HG03095 (cell line): ENCODE measurements at regions not wholly inside any gene's neighbourhood (a gene's known extent, or its start where the extent isn't known, plus 50 kb on each side); places are given as distances from the start of the nearest gene placed in this dataset.
A peak's percentile ranks its signal among the peaks of the same experiment; 100 is the strongest.
"Not testable (repeated sequence)": the region's sequence is repeated elsewhere in the genome, so short reads cannot be mapped to it uniquely, and the experiment has no call there.

Source experiments
- ATAC-seq: cut with Tn5 transposase; IDR thresholded peaks from one replicate; pipeline ENCODE4 v1.9.1; 2021; ENCODE audit warnings: moderate library complexity; ENCODE audit not compliant: unreplicated experiment

- not testable (repeated sequence) for ATAC-seq
These were observed 116.6 kb downstream of the SYT15B start for GRCh38 chr10:47646686-47647273.

- not testable (repeated sequence) for ATAC-seq
These were observed 103.5 kb upstream of the AGAP9 start for GRCh38 chr10:47626975-47627374.

DNA sequence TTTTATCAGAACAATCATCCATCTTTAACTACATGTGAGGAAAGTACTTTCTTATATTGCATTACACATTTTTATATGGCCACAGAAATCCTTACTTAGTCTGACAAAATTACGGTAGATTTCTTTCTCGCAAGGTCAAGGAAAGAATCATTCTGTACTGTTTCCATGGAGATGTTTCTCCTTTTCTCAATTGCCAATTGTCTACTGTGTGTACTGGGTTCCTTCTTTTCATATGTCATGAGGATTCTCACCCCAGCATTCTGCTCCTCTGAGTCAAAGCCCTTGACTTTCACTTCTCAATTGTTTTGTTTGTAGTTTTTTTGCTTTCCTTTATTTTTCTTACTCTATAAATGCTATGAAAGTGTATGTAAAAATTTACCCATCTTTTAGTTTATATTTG lies 99.3 kb upstream of the AGAP9 start:
- not testable (repeated sequence) for ATAC-seq

DNA sequence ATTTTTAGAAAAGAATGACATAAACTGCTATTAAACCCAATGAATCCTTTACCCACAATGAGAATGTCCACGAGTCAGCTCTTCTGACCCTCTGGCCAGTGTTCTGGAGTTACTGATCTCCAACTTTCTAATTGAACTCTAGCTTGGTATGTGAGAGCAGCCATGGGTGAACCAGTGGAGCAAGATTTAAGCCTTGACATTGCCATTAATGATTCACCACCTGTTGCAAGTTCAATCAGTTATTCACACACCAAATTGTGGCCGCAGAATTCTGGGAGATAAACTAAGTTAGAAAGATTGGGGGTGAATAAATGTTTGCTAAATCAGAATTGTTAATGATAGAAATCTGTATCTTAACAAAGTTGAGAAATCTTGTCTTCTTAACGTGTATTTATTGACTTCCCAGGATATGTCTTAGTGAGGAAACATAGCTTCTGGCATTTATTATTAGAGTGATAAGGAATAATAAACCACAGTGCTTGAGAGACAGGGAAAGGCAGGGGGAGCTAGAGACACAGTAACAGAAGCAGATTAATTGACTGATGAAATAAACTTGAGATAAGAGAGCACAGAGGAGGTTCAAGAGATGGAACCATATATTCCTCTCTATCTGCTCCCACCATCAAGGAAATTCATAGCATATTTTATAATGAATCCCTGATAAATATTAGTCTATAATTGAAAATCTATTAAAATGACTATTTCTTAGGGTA lies 96.0 kb upstream of the AGAP9 start:
- ATAC-seq: not testable (repeated sequence)

GRCh38 chr10:47609311-47609710 lies 85.9 kb upstream of the AGAP9 start:
- not testable (repeated sequence) for ATAC-seq

- not testable (repeated sequence) for ATAC-seq
These were observed 82.6 kb upstream of the AGAP9 start for GRCh38 chr10:47605791-47606773.

DNA sequence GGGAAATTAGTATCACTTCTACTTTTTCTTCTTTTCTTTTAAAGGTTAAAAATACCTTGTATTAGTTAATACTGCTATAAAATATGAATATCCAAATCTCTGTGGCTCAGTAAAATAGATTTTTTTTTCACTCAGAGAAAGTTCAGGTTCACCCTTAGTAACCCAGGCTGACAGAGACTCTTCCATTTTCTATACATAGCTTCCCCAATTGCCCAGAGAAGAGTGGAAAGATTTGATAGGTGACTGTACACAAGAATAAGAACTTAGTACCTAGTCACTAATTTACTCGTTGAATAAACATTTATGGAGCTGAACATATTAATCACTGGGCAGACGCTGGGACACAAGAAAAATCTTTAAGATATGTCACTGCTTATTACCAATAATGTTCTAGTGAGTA lies 77.2 kb upstream of the AGAP9 start:
- not testable (repeated sequence) for ATAC-seq

DNA sequence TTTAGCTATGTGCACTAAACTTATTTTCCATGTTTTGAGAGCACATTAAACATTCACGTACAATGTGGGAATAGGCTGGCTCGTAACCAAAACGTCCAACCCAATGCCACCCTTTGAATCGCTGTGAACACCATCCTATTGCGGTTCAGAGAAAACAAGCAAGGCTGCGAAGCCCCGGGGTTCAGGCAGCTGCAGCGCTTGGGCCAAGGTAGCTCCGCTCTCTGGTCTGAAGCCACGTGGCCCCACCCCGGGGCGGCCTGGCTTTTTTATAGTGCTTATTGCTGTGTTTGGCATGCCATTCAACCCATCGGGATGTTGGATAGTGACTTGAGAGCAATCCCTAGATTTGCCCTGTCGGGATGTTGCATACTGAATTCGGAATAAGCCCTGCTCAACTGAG lies 76.7 kb upstream of the AGAP9 start:
- ATAC-seq: not testable (repeated sequence)

DNA sequence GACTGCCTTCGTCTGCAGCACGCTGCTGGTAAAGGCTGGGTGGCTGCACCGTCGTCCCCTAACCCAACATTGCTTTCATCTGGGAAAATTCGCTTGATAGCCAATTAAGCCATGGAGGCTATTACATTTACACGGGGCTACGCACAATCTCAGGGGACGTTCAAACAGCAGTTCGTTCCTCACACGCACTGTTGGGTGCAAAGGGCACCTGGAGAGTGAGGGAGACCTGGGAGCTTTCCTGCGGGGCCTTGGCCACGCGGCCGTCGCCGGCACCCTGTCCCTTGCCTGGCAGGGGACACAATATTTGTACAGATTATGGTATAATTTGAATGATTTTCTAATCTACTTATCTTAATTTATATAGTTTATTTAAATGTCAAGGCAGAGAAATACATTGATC lies 76.2 kb upstream of the AGAP9 start:
- not testable (repeated sequence) for ATAC-seq

- ATAC-seq: not testable (repeated sequence)
These were observed 70.4 kb upstream of the AGAP9 start for GRCh38 chr10:47593805-47594204.

DNA sequence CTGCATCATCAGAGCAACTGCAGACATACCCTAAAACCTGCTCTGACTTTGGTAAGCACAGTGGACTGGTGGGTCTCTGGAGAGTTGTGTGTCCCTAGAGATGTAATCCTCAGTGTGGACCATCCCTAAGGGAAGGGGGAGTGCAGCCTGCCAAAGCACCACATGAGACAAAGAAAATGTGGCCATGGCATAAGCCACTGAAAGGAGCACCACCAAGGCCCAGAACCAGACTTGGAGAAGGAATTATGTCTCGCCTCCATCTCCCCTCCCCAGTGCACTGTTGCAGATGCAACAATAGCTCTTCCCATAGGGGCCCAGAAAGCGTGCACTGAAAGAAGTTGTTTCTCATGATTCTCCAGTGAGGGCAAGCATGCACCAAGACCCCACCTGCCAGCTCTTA lies 69.7 kb upstream of the AGAP9 start:
- not testable (repeated sequence) for ATAC-seq

DNA sequence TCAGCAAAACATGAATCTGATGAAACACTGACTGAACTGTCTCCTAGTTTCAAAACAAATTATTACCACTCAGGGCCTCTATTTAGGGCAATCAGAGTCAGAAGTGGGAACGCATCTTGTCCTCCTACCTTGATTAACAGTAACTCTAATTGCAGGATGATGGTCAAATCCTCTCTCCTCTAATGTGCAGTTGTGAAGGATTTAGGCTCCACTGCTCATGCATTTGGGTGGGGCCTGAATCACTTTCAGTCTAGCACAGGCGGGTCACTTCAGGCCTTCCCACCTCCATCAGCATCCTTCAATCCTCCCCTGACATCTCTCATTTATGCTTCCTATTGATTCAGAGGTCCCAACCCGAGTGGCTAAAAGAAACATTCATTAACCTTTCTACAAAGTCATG lies 67.5 kb upstream of the AGAP9 start:
- ATAC-seq: not testable (repeated sequence)

DNA sequence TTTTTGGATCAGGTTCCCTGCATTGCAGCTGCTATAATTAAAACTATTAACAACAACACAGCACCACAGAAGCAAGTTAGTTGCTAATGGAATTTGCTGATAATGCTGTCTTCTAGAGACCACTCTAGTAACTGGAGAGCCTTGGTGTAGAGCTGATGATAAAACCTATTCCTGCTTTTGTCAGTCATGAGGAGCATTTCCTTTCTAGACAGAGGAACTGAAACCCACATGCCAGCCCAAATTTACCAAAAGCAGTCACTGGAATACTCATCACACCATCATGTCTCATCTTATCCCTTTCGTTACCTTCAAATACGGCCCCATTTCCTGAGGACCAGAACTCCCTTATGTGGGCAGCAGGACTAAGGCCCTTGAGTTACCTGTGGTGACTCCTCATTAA lies 67.1 kb upstream of the AGAP9 start:
- ATAC-seq: not testable (repeated sequence)

DNA sequence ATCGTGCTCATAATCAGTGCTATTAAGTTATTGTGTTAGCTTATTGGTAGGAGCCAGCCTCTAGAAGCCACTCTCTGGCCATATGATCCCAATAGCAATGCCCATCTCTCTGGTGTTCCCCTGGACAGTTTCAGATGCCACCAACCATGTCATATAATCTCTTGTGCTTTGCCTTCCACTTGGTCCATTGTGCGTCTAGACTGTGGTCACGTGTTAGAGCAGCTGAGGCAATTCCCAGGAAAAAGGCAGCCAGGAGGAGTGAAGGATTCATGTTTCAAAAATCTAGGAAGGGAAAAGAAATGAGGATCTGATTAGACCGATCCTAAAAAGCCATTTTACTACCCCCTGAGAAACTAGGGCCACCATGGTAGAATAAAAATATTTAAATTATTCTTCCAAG lies 58.6 kb upstream of the AGAP9 start:
- ATAC-seq: not testable (repeated sequence)

GRCh38 chr10:47580063-47580462 lies 56.6 kb upstream of the AGAP9 start:
- not testable (repeated sequence) for ATAC-seq

DNA sequence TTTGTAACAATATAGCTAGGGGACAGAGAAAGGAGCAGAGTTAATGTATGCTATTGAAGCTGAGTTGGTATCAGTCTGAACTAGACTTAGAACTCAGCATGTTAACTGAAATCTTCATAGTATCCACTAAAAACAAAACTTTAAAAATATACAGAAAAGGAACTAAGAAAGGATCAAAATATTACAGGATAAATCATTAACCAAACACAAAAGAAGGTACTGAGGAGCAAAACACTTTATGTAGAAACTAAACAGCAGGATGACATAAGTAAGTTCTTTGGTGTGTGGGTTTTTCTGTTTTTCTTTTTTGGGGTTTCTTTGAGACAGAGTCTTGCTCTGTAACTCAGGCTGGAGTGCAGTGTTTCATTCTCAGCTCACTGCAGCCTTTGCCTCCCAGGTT lies 55.1 kb upstream of the AGAP9 start:
- ATAC-seq: peak; percentile 98
